ENCODE measurements at regions not wholly inside any gene's neighbourhood (a gene's known extent, or its start where the extent isn't known, plus 50 kb on each side); places are given as distances from the start of the nearest gene placed in this dataset.

DNA sequence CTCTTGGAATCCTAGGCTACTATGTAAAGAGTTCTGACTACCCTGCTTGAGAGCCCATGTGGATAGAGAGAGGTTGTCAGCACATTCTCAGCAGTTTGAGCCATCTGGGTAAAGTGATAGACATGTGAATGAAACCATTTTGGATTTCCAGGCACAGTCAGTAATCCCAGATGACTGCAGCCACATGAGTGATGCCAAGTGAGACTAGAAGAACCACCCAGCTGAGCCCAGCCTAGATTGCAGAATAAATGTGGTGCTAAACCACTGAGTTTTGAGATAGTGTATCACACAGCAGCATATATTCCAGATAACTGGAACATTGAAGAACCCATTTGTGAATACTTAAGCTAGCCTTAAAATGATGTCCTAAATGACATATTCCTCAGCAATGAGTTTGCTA lies 166.2 kb downstream of the ATP6V1G3 start:
- no peak for TF ChIP-seq EZH2 (IDR thresholded peaks at IDR 0.05; ENCODE audit: borderline replicate concordance, insufficient read depth, low read depth, low read length, poor library complexity, severe bottlenecking)
- TF ChIP-seq, protein P1, sequence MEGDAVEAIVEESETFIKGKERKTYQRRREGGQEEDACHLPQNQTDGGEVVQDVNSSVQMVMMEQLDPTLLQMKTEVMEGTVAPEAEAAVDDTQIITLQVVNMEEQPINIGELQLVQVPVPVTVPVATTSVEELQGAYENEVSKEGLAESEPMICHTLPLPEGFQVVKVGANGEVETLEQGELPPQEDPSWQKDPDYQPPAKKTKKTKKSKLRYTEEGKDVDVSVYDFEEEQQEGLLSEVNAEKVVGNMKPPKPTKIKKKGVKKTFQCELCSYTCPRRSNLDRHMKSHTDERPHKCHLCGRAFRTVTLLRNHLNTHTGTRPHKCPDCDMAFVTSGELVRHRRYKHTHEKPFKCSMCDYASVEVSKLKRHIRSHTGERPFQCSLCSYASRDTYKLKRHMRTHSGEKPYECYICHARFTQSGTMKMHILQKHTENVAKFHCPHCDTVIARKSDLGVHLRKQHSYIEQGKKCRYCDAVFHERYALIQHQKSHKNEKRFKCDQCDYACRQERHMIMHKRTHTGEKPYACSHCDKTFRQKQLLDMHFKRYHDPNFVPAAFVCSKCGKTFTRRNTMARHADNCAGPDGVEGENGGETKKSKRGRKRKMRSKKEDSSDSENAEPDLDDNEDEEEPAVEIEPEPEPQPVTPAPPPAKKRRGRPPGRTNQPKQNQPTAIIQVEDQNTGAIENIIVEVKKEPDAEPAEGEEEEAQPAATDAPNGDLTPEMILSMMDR (IDR thresholded peaks at IDR 0.05): no peak
